Heart left ventricle (tissue), 16 donors: ENCODE measurements at regions not wholly inside any gene's neighbourhood (a gene's known extent, or its start where the extent isn't known, plus 50 kb on each side); places are given as distances from the start of the nearest gene placed in this dataset.

Source experiments
- ATAC-seq, 4 donors: fragments of 200-7000 bp; cut with Tn5 transposase; one replicate each; pipeline ENCODE4 v1.9.1; 2020 to 2022; ENCODE audit warnings: moderate library complexity in 4 of 4, mild to moderate bottlenecking in 3 of 4, moderate number of reproducible peaks in 1 of 4
- DNase-seq, 5 donors: peaks; one replicate each; pipeline ENCODE4 v3.0.0-alpha.2; 2020
- H3K27ac ChIP-seq, 12 donors: fragments of 200-600 bp; sonication (generic) in 4 of 12; one replicate each; pipeline versions ENCODE4 v1.5.0 to v1.8.0; 2016 to 2022; ENCODE audit warnings: mild to moderate bottlenecking in 2 of 12
- H3K27me3 ChIP-seq, 9 donors: fragments of 200-600 bp; sonication (generic) in 2 of 9; one replicate each; pipeline versions ENCODE4 v1.5.1 to v1.8.0; 2016 to 2022; ENCODE audit warnings: mild to moderate bottlenecking in 3 of 9
- H3K36me3 ChIP-seq, 9 donors: fragments of 200-600 bp; sonication (generic) in 2 of 9; one replicate each; pipeline versions ENCODE4 v1.5.0 to v1.8.0; 2018 to 2022; ENCODE audit warnings: mild to moderate bottlenecking in 2 of 9
- H3K4me1 ChIP-seq, 12 donors: fragments of 200-600 bp; sonication (generic) in 4 of 12; one replicate each; pipeline versions ENCODE4 v1.5.0 to v1.8.0; 2016 to 2022; ENCODE audit warnings: mild to moderate bottlenecking in 3 of 12
- H3K4me3 ChIP-seq, 12 donors: fragments of 200-600 bp; sonication (generic) in 4 of 12; one replicate each; pipeline versions ENCODE4 v1.5.0 to v1.8.0; 2017 to 2022; ENCODE audit warnings: mild to moderate bottlenecking in 9 of 12, moderate library complexity in 4 of 12
- H3K9me3 ChIP-seq, 12 donors: fragments of 200-600 bp; sonication (generic) in 4 of 12; one replicate each; pipeline versions ENCODE4 v1.5.0 to v1.8.0; 2016 to 2022; ENCODE audit warnings: mild to moderate bottlenecking in 1 of 12
- CTCF ChIP-seq, 12 donors: fragments of 200-600 bp; sonication (generic) in 4 of 12; IDR thresholded peaks; one replicate each; pipeline versions ENCODE4 v1.5.0 to v1.8.0; 2018 to 2022; ENCODE audit warnings: antibody characterized with exemption in 12 of 12, mild to moderate bottlenecking in 5 of 12
- POLR2A ChIP-seq, 2 donors: fragments of 450-650 bp; IDR thresholded peaks; one replicate each; pipeline ENCODE4 v1.6.1; 2017; ENCODE audit warnings: antibody characterized with exemption in 2 of 2, mild to moderate bottlenecking in 2 of 2, moderate library complexity in 2 of 2
- WGBS, 4 donors: extraction: QIAGEN DNeasy Blood & Tissue Kit in 2 of 4; methylation state at CpG; one replicate each; pipeline versions ENCODE4 v1.1.5 to v1.1.7; 2013 to 2018; 5-methylcytosine and 5-hydroxymethylcytosine counted together
- intact Hi-C, 10 donors: fragments of 100-400 bp; cut with DNase I; formaldehyde crosslinking; loops; one replicate each; pipeline versions ENCODE4 v1.11.1 to v1.14.2; 2022
- donor health status: ischemic (EF 13 %, LVEDD 7.1; RV severe dilation, severe dysfunction).
- donor health status: healthy with polysubstance abuse.
- donor health status: DM: no; HTN: yes; CAD: no.
- donor health status: DM: no; HTN: no; CAD: no.
- donor health status: ischemic (EF 25% LVEDD 6.9; RV normal size, moderate dysfunction).
- donor health status: ischemic (EF 25% LVEDD 5.7; RV mildly dilated, moderate dysfunction).
- donor health status: healthy.
- donor health status: DM: yes; HTN: yes; CAD: no.
- donor health status: ischemic (EF 35%, LVEDD 5.7; RV mildly dilated, moderate dysfunction).
- donor health status: nonischemic (EF 11% LVEDD 7.7; RV severe dilation, severe dysfunction).
- donor health status: DM: yes; HTN: yes; CAD: no.
- donor health status: PGD.
- donor health status: ischemic (EF 29% LVEDD 5.4; RV normal size, mild dysfunction).
- donor health status: nonischemic (EF 23%, LVEDD 6.1; RV moderate dilation, normal function).

DNA sequence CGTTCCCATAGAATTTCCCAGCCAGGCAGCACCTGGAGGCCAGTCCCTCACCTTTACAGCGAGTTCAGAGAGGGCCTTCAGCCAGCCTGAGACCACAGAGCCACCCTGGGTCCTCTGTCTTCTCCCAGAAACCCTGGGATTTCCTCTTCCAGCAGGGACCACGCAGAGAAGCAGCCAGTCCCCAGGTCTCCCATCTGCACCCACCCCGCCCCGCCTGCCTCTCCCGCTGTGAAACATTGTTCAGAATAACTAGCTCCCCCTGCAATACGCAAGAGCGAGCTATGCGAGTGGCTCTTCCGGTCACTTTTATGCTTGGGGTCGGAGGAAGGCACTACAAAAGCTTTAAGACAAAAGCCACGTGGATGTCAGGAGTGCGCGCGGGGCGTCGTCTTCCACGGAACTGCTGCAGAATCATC is 77.8 kb downstream of the SERPINA3 start:
- Histone ChIP-seq H3K27me3 (peaks cover 0 to 12% (median 5%) of the 10 kb centered on the region in 9 donors), H3K36me3 (no peaks in the 10 kb centered on the region), H3K4me3 (peak overlapping the region in 1 of 12 donors; percentile 32), H3K9me3 (no peaks in the 10 kb centered on the region), H3K27ac (no peak overlapping the region), H3K4me1 (peaks cover 0 to 8% (median 0%) of the 10 kb centered on the region in 12 donors)
- TF ChIP-seq POLR2A (IDR thresholded peaks at IDR 0.05) (no peak), CTCF (IDR thresholded peaks at IDR 0.05) (no peak)
- 46 to 64% (median 50%) methylated on average over 5 to 18 of the region's 18 CpGs for WGBS, 4 donors
- ATAC-seq (no peak), DNase-seq (peak in 1 of 5 donors; percentile 37)
- intact Hi-C loops: loop anchor here (1.0 to 10.0 kb wide), 11 partner anchors 62 to 745 kb away; no protein-coding TSS in a partner anchor

DNA sequence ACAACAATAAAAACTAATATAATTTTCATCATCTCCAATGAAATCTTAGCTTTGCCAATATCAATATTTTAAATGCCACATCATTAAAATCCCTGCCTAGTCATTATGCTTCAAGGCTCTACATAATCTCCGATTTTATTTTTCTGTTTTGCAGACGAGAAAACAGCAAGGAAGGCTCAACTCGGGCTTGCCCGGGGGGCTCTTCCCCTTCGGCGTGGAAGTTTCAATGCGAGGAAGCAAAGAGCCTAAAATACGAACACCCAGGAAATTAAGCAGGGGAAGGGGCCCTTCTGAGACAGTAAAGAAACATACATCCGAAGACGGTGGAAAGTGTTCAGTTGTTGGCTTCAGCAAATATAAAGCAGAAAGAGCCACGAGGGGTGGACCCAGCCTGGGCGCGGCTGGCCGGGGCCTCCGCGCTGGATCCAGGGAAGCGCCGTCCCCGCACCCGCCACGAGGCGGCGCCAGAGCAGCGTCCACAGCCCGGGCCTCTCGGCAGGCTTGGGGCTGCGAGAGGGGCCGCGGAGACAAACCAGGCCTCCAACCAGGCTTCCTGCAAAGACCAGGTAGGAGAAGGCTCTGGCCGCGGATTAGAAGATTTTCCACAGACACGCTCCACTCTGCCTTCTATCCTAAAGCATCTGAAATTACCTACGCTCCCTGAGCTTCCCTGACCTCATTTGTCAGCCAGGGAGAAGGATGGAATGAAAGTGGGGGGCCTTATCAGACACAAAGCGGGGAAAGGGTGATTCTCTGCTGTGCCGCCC is 77.2 kb downstream of the SERPINA3 start:
- peak; percentile 89 to 99 (median 96) for TF ChIP-seq CTCF (IDR thresholded peaks at IDR 0.05)
- no peak for TF ChIP-seq POLR2A (IDR thresholded peaks at IDR 0.05)
- no peaks in the 10 kb centered on the region for H3K9me3 ChIP-seq
- intact Hi-C loops: loop anchor here in 8 of 10 donors (1.0 to 10.0 kb wide), 10 partner anchors 63 to 743 kb away; no protein-coding TSS in a partner anchor
- DNase-seq: peak; percentile 54 to 80 (median 64)
- H3K4me3 ChIP-seq: peak overlapping the region in 5 of 12 donors; percentile 0 to 43 (median 7)
- 14 to 35% (median 17%) methylated on average over 21 to 35 of the region's 35 CpGs for WGBS, 4 donors
- peaks cover 0 to 12% (median 5%) of the 10 kb centered on the region in 9 donors for H3K27me3 ChIP-seq
- peaks cover 0 to 8% (median 0%) of the 10 kb centered on the region in 12 donors for H3K4me1 ChIP-seq
- peak; percentile 81 to 98 (median 88) for ATAC-seq
- no peaks in the 10 kb centered on the region for H3K36me3 ChIP-seq
- H3K27ac ChIP-seq: no peak overlapping the region

DNA sequence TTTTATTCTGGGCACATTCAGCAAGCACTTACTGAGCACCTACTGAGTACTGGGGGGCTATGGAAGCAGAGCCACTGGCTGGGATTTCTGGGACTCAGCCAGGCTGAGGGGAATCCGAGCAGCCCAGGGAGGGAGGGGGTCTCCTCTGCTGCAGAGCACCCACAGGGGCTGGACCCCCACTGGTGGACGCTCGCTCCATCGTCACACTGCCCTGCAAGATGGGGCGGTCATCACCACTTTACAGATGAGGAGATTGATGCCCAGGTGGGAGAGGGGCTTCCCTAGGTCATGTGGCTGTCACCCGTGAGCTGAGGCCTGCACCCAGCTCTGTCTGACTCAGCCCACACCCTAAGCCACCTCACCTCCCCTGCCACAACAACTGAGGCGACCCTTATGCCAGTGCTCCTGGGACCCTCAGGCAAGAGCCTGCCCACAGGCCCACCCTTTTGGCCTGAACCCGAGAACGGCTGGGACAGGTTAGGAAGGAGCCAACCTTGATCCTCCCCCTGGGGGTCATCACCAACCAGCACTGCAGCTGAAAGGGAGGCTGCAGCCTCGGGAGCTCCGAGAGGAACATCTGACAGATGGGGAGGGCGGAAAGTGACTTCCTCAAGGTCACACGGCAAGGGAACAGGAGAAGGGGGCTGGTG is 74.4 kb downstream of the SERPINA3 start:
- no peaks in the 10 kb centered on the region for H3K9me3 ChIP-seq
- ATAC-seq (no peak), DNase-seq (no peak)
- WGBS, 4 donors: 73 to 84% (median 81%) methylated on average over 6 to 13 of the region's 13 CpGs
- TF ChIP-seq POLR2A (IDR thresholded peaks at IDR 0.05) (no peak), CTCF (IDR thresholded peaks at IDR 0.05) (no peak)
- peaks cover 0 to 17% (median 6%) of the 10 kb centered on the region in 9 donors for H3K27me3 ChIP-seq
- H3K36me3 ChIP-seq: no peaks in the 10 kb centered on the region
- H3K4me3 ChIP-seq: no peak overlapping the region
- intact Hi-C loops: loop anchor here in 5 of 10 donors (5.0 to 10.0 kb wide), 6 partner anchors 66 to 746 kb away; no protein-coding TSS in a partner anchor
- H3K27ac ChIP-seq: no peak overlapping the region
- H3K4me1 ChIP-seq: peaks cover 0 to 8% (median 0%) of the 10 kb centered on the region in 12 donors
